Naive B cell (primary cell): ENCODE measurements at regions not wholly inside any gene's neighbourhood (a gene's known extent, or its start where the extent isn't known, plus 50 kb on each side); places are given as distances from the start of the nearest gene placed in this dataset.
"Not testable (repeated sequence)": the region's sequence is repeated elsewhere in the genome, so short reads cannot be mapped to it uniquely, and the experiment has no call there.

Experiments
- ATAC-seq, 2 donors: fragments of 150-1000 bp; cut with Tn5 transposase; 2 replicates each; pipeline ENCODE4 v1.10.0; 2021; ENCODE audit warnings: low read depth in 2 of 2, mild to moderate bottlenecking in 2 of 2, moderate library complexity in 2 of 2
- DNase-seq: peaks from one replicate; pipeline ENCODE4 v3.0.0; 2022
- H3K27ac Mint-ChIP-seq, 6 donors: one replicate each; pipeline ENCODE4 v1.8.0; 2020 to 2022; ENCODE audit warnings: mild to moderate bottlenecking in 6 of 6, mixed read lengths in 6 of 6, moderate library complexity in 5 of 6, inconsistent platforms in 2 of 6
- H3K27me3 Mint-ChIP-seq, 3 donors: one replicate each; pipeline ENCODE4 v1.8.0; 2021 to 2022; ENCODE audit warnings: mixed read lengths in 3 of 3, mild to moderate bottlenecking in 1 of 3
- H3K36me3 Mint-ChIP-seq, 2 donors: one replicate each; pipeline ENCODE4 v1.8.0; 2020 to 2022; ENCODE audit warnings: mixed read lengths in 2 of 2, inconsistent platforms in 1 of 2, mild to moderate bottlenecking in 1 of 2
- H3K4me1 Mint-ChIP-seq, 3 donors: one replicate each; pipeline ENCODE4 v1.8.0; 2020 to 2022; ENCODE audit warnings: mixed read lengths in 3 of 3, inconsistent platforms in 1 of 3, mild to moderate bottlenecking in 1 of 3, moderate library complexity in 1 of 3
- H3K4me3 Mint-ChIP-seq, 8 donors: one replicate each; pipeline ENCODE4 v1.8.0; 2020 to 2022; ENCODE audit warnings: mild to moderate bottlenecking in 8 of 8, mixed read lengths in 8 of 8, moderate library complexity in 8 of 8, inconsistent platforms in 2 of 8
- H3K9me3 Mint-ChIP-seq, 7 donors: one replicate each; pipeline ENCODE4 v1.8.0; 2020 to 2022; ENCODE audit warnings: mixed read lengths in 7 of 7, mild to moderate bottlenecking in 5 of 7, inconsistent platforms in 2 of 7, moderate library complexity in 1 of 7

- DNase-seq = no peak
- H3K36me3 Mint-ChIP-seq = no peaks in the 10 kb centered on the region
- H3K27me3 Mint-ChIP-seq = no peaks in the 10 kb centered on the region
- peaks cover 2 to 27% (median 9%) of the 10 kb centered on the region in 7 donors for H3K9me3 Mint-ChIP-seq
- peaks cover 17 to 24% (median 20%) of the 10 kb centered on the region in 3 donors for H3K4me1 Mint-ChIP-seq
- no peak overlapping the region for H3K4me3 Mint-ChIP-seq
- ATAC-seq = no peak
- H3K27ac Mint-ChIP-seq = no peak overlapping the region
These were observed 194.4 kb downstream of the TMEM200A start for GRCh38 chr6:130560231-130560630.

DNA sequence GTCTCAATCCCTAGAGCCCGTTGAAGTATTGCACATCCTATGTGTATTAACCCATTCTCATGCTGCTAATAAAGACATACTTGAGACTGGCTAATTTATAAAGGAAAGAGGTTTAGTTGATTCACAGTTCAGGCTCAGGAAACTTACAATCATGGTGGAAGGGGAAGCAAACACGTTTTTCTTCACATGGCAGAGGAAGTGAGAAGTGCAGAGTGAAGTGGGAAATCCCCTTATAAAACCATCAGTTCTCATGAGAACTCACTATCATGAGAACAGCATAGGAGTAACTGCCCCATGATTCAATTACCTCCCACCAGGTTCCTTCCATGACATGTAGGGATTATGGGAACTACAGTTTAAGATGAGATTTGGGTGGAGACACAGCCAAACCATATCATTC, 195.3 kb downstream of the TMEM200A start:
- peak; percentile 40 for DNase-seq
- peak; percentile 96 to 98 for ATAC-seq
- H3K9me3 Mint-ChIP-seq = peaks cover 2 to 29% (median 9%) of the 10 kb centered on the region in 7 donors
- H3K4me3 Mint-ChIP-seq = peak overlapping the region in 1 of 8 donors; percentile 22
- peak overlapping the region; percentile 4 to 70 (median 36) for H3K27ac Mint-ChIP-seq
- H3K27me3 Mint-ChIP-seq, H3K36me3 Mint-ChIP-seq: not testable (repeated sequence)
- peaks cover 17 to 24% (median 20%) of the 10 kb centered on the region in 3 donors for H3K4me1 Mint-ChIP-seq

GRCh38 chr6:130565696-130566095, 199.9 kb downstream of the TMEM200A start:
- Mint-ChIP-seq H3K4me3 (no peak overlapping the region), H3K36me3 (no peaks in the 10 kb centered on the region), H3K27ac (peak overlapping the region in 1 of 6 donors; percentile 8), H3K9me3 (peaks cover 0 to 23% (median 8%) of the 10 kb centered on the region in 7 donors), H3K4me1 (peaks cover 14 to 26% (median 24%) of the 10 kb centered on the region in 3 donors), H3K27me3 (no peaks in the 10 kb centered on the region)
- ATAC-seq = no peak
- no peak for DNase-seq

- no peak overlapping the region for H3K27ac Mint-ChIP-seq
- peaks cover 11 to 27% (median 24%) of the 10 kb centered on the region in 3 donors for H3K4me1 Mint-ChIP-seq
- no peaks in the 10 kb centered on the region for H3K36me3 Mint-ChIP-seq
- DNase-seq (no peak), ATAC-seq (no peak)
- peaks cover 0 to 11% (median 2%) of the 10 kb centered on the region in 7 donors for H3K9me3 Mint-ChIP-seq
- H3K4me3 Mint-ChIP-seq = no peak overlapping the region
- no peaks in the 10 kb centered on the region for H3K27me3 Mint-ChIP-seq
These were observed 208.3 kb downstream of the TMEM200A start for GRCh38 chr6:130574146-130574545.

- DNase-seq (no peak), ATAC-seq (no peak)
- Mint-ChIP-seq H3K4me3 (peak overlapping the region in 1 of 8 donors; percentile 8), H3K36me3 (no peaks in the 10 kb centered on the region), H3K27ac (peak overlapping the region in 2 of 6 donors; percentile 20 to 24), H3K27me3 (no peaks in the 10 kb centered on the region), H3K9me3 (peaks cover 0 to 11% (median under 1%) of the 10 kb centered on the region in 7 donors), H3K4me1 (peaks cover 11 to 18% (median 18%) of the 10 kb centered on the region in 3 donors)
These were observed 209.7 kb downstream of the TMEM200A start for GRCh38 chr6:130575557-130575956.

DNA sequence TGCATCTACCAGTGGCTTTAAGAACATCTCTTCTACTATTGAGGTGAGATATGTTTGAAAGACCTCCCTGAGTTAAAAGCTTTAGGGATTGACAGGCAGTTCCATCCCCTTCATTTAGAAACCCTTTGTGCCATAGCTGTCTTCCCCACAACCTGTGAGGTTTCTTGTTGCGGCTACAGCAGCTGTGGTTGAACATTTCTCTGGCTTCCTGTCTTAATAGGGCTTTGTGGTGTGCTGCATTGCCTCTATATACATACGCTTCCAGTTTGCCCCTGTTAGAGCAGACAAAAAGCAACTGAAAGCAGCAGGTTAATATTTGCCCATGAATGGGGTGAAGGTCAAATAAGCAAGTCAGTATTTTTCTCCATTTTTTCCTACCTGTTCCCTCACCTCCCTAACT, 210.2 kb downstream of the TMEM200A start:
- peaks cover 0 to 11% (median 0%) of the 10 kb centered on the region in 7 donors for H3K9me3 Mint-ChIP-seq
- DNase-seq = no peak
- no peaks in the 10 kb centered on the region for H3K36me3 Mint-ChIP-seq
- no peaks in the 10 kb centered on the region for H3K27me3 Mint-ChIP-seq
- H3K27ac Mint-ChIP-seq = peak overlapping the region in 1 of 6 donors; percentile 24
- H3K4me1 Mint-ChIP-seq = peaks cover 11 to 16% (median 15%) of the 10 kb centered on the region in 3 donors
- H3K4me3 Mint-ChIP-seq = no peak overlapping the region
- ATAC-seq = peak; percentile 54 to 60

DNA sequence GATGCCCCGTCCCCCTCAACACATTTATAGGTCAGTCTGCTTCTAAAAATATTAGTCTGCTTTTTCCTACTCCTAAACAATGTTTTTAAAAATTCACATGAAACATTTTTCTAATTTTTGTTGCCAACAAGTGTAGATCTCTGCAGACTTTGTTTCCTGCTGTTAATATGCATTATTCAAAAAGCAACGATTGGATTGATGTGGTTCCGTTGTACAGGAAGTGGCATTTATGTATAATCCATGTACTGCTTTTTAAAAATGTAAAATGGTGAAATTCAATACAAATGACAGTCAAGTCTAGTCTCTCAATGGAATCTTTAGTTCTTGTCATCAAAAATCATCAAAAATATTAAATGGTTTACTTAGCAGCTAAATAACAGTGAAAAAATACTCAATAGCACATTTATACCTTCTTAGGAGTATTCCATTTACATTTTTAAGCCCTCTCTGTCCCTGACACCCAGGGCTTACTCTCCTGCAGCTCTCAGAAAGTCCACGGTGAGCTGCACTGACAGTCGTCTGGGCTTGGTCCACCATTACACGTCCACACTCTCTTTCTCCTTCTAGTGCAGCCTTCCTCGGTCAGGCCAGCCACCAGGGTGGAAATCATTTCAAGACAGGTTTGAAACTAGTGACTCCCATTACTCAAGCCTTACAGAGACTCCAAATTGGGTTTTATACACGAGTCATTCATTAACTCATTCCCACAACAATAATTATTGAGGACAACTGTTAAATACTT, 211.5 kb downstream of the TMEM200A start:
- H3K9me3 Mint-ChIP-seq = peaks cover 0 to 5% (median 0%) of the 10 kb centered on the region in 7 donors
- no peak for DNase-seq
- H3K27me3 Mint-ChIP-seq = no peaks in the 10 kb centered on the region
- H3K4me3 Mint-ChIP-seq = no peak overlapping the region
- no peaks in the 10 kb centered on the region for H3K36me3 Mint-ChIP-seq
- H3K4me1 Mint-ChIP-seq = peaks cover 11 to 16% (median 15%) of the 10 kb centered on the region in 3 donors
- ATAC-seq = no peak
- peak overlapping the region in 1 of 6 donors; percentile 73 for H3K27ac Mint-ChIP-seq

DNA sequence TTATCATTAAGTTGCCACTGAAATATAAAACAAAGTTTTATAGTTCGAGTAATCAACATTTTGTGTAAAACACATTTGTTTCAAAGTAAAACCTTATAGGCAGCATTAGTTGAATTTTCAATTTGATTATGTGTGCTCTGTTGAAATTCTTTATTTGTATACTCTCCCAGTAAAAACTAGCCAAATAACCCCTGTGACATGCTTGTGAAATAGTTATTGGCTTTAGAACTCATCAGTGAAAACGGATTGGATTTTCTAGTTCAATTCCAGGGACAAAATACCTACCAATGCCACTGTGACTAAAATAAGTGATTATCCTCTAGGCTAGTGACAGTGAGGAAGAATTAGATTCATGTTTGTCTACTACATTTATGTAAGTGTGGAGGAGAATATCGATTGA, 212.9 kb downstream of the TMEM200A start:
- ATAC-seq (no peak), DNase-seq (no peak)
- no peak overlapping the region for H3K4me3 Mint-ChIP-seq
- H3K27ac Mint-ChIP-seq = no peak overlapping the region
- H3K27me3 Mint-ChIP-seq = no peaks in the 10 kb centered on the region
- no peaks in the 10 kb centered on the region for H3K36me3 Mint-ChIP-seq
- H3K9me3 Mint-ChIP-seq = peaks cover 0 to 5% (median 0%) of the 10 kb centered on the region in 7 donors
- H3K4me1 Mint-ChIP-seq = peaks cover 11 to 16% (median 15%) of the 10 kb centered on the region in 3 donors

DNA sequence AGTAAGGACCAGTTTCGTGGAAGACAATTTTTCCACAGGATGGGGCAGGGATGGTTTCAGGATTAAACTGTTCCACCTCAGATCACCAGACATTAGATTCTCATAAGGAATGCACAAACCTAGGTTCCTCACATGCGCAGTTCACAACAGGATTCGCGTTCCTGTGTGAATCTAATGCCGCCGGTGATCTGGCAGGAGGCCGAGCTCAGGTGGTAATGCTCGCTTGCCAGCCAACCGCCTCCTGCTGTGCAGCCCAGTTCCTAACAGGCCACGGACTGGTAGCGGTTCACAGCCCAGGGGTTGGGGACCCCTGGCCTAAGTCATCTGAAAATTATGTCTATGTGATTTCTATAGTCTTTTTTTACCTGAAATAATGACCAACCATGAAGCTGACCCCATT, 217.5 kb downstream of the TMEM200A start:
- Mint-ChIP-seq H3K36me3 (no peaks in the 10 kb centered on the region), H3K4me1 (peaks cover 0 to 4% (median 0%) of the 10 kb centered on the region in 3 donors), H3K9me3 (peaks cover 0 to under 1% (median 0%) of the 10 kb centered on the region in 7 donors), H3K4me3 (no peak overlapping the region), H3K27me3 (no peaks in the 10 kb centered on the region), H3K27ac (no peak overlapping the region)
- ATAC-seq (no peak), DNase-seq (no peak)

DNA sequence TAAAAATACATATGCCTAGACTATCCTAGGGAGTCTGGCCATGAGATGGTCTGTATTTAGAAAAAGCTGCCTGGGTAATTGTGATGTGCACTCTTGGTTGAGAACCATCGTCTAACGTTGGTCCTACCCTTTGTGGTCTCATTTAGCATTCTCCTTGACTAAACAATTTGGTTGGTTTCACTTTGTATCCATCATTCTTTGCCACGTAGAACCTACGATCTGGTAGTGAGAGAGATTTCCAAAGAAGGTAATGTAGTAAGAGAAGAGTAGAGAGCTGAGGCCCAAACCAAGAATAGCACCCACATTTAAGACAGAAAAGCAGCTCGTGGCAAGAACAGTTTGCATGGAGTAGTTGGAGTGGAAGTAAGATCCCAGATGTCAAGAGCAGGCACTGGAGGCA, 219.8 kb downstream of the TMEM200A start:
- no peak for ATAC-seq
- H3K27me3 Mint-ChIP-seq = no peaks in the 10 kb centered on the region
- no peaks in the 10 kb centered on the region for H3K36me3 Mint-ChIP-seq
- no peaks in the 10 kb centered on the region for H3K9me3 Mint-ChIP-seq
- no peak overlapping the region for H3K4me3 Mint-ChIP-seq
- H3K27ac Mint-ChIP-seq = peak overlapping the region in 1 of 6 donors; percentile 36
- DNase-seq = no peak
- peaks cover 0 to 4% (median 0%) of the 10 kb centered on the region in 3 donors for H3K4me1 Mint-ChIP-seq

GRCh38 chr6:130587778-130588520, 222.1 kb downstream of the TMEM200A start:
- DNase-seq (no peak), ATAC-seq (no peak)
- no peaks in the 10 kb centered on the region for H3K27me3 Mint-ChIP-seq
- H3K4me3 Mint-ChIP-seq = no peak overlapping the region
- peaks cover 2 to 10% (median 6%) of the 10 kb centered on the region in 7 donors for H3K9me3 Mint-ChIP-seq
- no peak overlapping the region for H3K27ac Mint-ChIP-seq
- peaks cover 0 to 4% (median 0%) of the 10 kb centered on the region in 3 donors for H3K4me1 Mint-ChIP-seq
- H3K36me3 Mint-ChIP-seq = no peaks in the 10 kb centered on the region

- peaks cover 2 to 10% (median 6%) of the 10 kb centered on the region in 7 donors for H3K9me3 Mint-ChIP-seq
- ATAC-seq (no peak), DNase-seq (no peak)
- H3K27ac Mint-ChIP-seq = no peak overlapping the region
- no peaks in the 10 kb centered on the region for H3K27me3 Mint-ChIP-seq
- H3K4me3 Mint-ChIP-seq = no peak overlapping the region
- H3K36me3 Mint-ChIP-seq = no peaks in the 10 kb centered on the region
- H3K4me1 Mint-ChIP-seq = no peaks in the 10 kb centered on the region
These were observed 227.4 kb downstream of the TMEM200A start for GRCh38 chr6:130593200-130593599.

DNA sequence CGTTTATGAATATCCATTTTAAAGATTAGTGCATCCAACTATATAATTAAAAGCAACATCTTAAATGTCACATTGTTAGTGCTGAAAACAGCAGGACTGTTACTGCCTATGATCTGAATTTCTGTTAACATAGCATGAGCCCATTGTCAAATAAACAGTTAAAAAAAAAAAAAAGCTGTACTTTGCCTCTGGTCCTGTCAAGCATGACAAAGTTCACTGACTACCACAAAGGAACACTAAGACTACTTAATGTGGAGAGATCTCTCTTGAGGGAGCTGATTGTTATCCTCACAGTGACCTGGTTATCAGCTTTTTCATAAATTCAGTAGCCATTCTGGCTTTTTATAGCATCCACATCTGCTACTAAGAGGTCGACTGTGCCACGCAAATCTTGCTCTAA, 228.1 kb downstream of the TMEM200A start:
- no peaks in the 10 kb centered on the region for H3K4me1 Mint-ChIP-seq
- DNase-seq (no peak), ATAC-seq (no peak)
- no peaks in the 10 kb centered on the region for H3K27me3 Mint-ChIP-seq
- H3K4me3 Mint-ChIP-seq = no peak overlapping the region
- peaks cover 2 to 10% (median 6%) of the 10 kb centered on the region in 7 donors for H3K9me3 Mint-ChIP-seq
- no peak overlapping the region for H3K27ac Mint-ChIP-seq
- H3K36me3 Mint-ChIP-seq = no peaks in the 10 kb centered on the region
